ENCODE measurements at regions not wholly inside any gene's neighbourhood (a gene's known extent, or its start where the extent isn't known, plus 50 kb on each side); places are given as distances from the start of the nearest gene placed in this dataset.

DNA sequence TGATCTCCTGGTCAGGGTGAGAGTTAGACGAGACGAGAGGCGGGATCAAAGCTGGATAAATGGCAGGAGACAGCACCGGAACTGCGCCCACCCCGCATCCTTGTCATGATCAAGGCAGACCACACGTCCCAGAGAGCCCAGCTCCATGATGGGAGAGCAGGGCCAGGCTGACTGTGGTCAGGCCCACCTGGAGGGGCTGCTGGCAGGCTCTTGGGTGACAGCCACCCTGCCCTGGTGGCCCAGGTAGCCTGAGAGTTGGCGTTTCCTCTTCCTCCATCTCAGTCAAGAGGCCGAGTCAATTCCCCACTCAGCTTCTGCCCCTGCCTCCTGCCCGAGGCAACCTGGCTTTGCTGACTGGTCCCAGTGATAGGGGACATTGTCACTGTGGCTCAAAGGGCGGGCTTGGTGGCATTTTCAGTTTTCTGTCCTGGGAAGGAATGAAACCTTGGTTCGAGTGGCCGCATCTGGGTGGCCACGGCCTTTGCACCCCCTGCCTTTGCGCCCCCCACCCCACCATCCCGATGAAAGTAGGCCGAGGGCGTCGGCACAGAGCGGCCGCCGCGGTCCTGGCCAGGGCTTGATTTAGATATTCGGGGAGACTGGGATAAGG is 60.8 kb upstream of the PPARA start:
- TF ChIP-seq SMC3 (IDR thresholded peaks at IDR 0.05; ENCODE audit: low read depth, low read length), result no peak
- TF ChIP-seq EZH2phosphoT487 (IDR thresholded peaks at IDR 0.05; ENCODE audit: borderline replicate concordance, low read depth), result no peak
- TF ChIP-seq FOSL2 (IDR thresholded peaks at IDR 0.05; ENCODE audit: borderline replicate concordance, low read depth), result no peak
- TF ChIP-seq, protein P1, sequence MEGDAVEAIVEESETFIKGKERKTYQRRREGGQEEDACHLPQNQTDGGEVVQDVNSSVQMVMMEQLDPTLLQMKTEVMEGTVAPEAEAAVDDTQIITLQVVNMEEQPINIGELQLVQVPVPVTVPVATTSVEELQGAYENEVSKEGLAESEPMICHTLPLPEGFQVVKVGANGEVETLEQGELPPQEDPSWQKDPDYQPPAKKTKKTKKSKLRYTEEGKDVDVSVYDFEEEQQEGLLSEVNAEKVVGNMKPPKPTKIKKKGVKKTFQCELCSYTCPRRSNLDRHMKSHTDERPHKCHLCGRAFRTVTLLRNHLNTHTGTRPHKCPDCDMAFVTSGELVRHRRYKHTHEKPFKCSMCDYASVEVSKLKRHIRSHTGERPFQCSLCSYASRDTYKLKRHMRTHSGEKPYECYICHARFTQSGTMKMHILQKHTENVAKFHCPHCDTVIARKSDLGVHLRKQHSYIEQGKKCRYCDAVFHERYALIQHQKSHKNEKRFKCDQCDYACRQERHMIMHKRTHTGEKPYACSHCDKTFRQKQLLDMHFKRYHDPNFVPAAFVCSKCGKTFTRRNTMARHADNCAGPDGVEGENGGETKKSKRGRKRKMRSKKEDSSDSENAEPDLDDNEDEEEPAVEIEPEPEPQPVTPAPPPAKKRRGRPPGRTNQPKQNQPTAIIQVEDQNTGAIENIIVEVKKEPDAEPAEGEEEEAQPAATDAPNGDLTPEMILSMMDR (IDR thresholded peaks at IDR 0.05), result no peak
- TF ChIP-seq SIN3A (IDR thresholded peaks at IDR 0.05; ENCODE audit: borderline replicate concordance, low read depth, low read length), result no peak
- TF ChIP-seq NFIC (IDR thresholded peaks at IDR 0.05; ENCODE audit: borderline replicate concordance), result no peak
- TF ChIP-seq, protein P2, sequence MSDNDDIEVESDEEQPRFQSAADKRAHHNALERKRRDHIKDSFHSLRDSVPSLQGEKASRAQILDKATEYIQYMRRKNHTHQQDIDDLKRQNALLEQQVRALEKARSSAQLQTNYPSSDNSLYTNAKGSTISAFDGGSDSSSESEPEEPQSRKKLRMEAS (IDR thresholded peaks at IDR 0.05; ENCODE audit: low read depth), result no peak
- no peak; the same call in 1 of the 2 replicates for TF ChIP-seq ELF1 (IDR thresholded peaks at IDR 0.05)
